ENCODE measurements at regions not wholly inside any gene's neighbourhood (a gene's known extent, or its start where the extent isn't known, plus 50 kb on each side); places are given as distances from the start of the nearest gene placed in this dataset.

- no peak for TF ChIP-seq AFF4 (CRISPR knock-in tag; IDR thresholded peaks at IDR 0.05; ENCODE audit: borderline replicate concordance)
- no peak for TF ChIP-seq ELF4 (CRISPR knock-in tag; IDR thresholded peaks at IDR 0.05; ENCODE audit: low read depth)
- no peak for TF ChIP-seq ZNF263 (CRISPR knock-in tag; IDR thresholded peaks at IDR 0.05; ENCODE audit: low read depth)
- TF ChIP-seq MLX (CRISPR knock-in tag; IDR thresholded peaks at IDR 0.05) = no peak
Observed at GRCh38 chr4:11299016-11299415, 129.7 kb downstream of the HS3ST1 start (continued).

GRCh38 chr4:11298451-11298850, 130.2 kb downstream of the HS3ST1 start:
- TF ChIP-seq MLX (CRISPR knock-in tag; IDR thresholded peaks at IDR 0.05) (no peak), MXD4 (CRISPR knock-in tag; IDR thresholded peaks at IDR 0.05; ENCODE audit: borderline replicate concordance) (no peak), E2F5 (CRISPR knock-in tag; IDR thresholded peaks at IDR 0.05) (no peak), SMAD3 (CRISPR knock-in tag; IDR thresholded peaks at IDR 0.05; ENCODE audit: borderline replicate concordance) (no peak), NR1H2 (CRISPR knock-in tag; IDR thresholded peaks at IDR 0.05) (no peak), IRF1 (CRISPR knock-in tag; IDR thresholded peaks at IDR 0.05) (no peak), PREB (CRISPR knock-in tag; IDR thresholded peaks at IDR 0.05; ENCODE audit: borderline replicate concordance) (no peak), FOXK1 (CRISPR knock-in tag; IDR thresholded peaks at IDR 0.05) (no peak), E2F1 (CRISPR knock-in tag; IDR thresholded peaks at IDR 0.05) (no peak), USF2 (CRISPR knock-in tag; IDR thresholded peaks at IDR 0.05) (no peak), CREB1 (CRISPR knock-in tag; IDR thresholded peaks at IDR 0.05) (no peak), ATF3 (CRISPR knock-in tag; conservative IDR thresholded peaks at IDR 0.05) (no peak), MAX (CRISPR knock-in tag; IDR thresholded peaks at IDR 0.05) (no peak), KAT7 (CRISPR knock-in tag; IDR thresholded peaks at IDR 0.05; ENCODE audit: borderline replicate concordance) (no peak), TP53 (CRISPR knock-in tag; IDR thresholded peaks at IDR 0.05) (no peak), FOXJ3 (CRISPR knock-in tag; IDR thresholded peaks at IDR 0.05; ENCODE audit: borderline replicate concordance) (no peak), ZNF416 (CRISPR knock-in tag; IDR thresholded peaks at IDR 0.05) (no peak)
- ATAC-seq = no peak
- 0 out of 2 replicates have a peak, but pooled peaks cover 5% of the 10 kb centered on the region for H3K4me1 Mint-ChIP-seq
- H3K36me3 Mint-ChIP-seq = peaks cover 55% of the 10 kb centered on the region
- POLR2A ChIA-PET = no interaction called here
- no peak for DNase-seq (ENCODE audit: low spot score)
- H3K27me3 Mint-ChIP-seq (ENCODE audit: low read depth) = peaks cover 2% of the 10 kb centered on the region; the same call in 1 of the 2 replicates
- CTCF ChIA-PET = no interaction called here
- no peak overlapping the region for H3K4me3 Mint-ChIP-seq
- peaks cover 73% of the 10 kb centered on the region for H3K9me3 Mint-ChIP-seq
- H3K27ac Mint-ChIP-seq = no peak overlapping the region
